C4-2B (cell line): ENCODE measurements at regions not wholly inside any gene's neighbourhood (a gene's known extent, or its start where the extent isn't known, plus 50 kb on each side); places are given as distances from the start of the nearest gene placed in this dataset.
"Not testable (repeated sequence)": the region's sequence is repeated elsewhere in the genome, so short reads cannot be mapped to it uniquely, and the experiment has no call there.

Experiments used
- H3K27ac ChIP-seq: fragments of 450-650 bp; 2 replicates; pipeline ENCODE4 v1.5.1; 2017
- ZFX ChIP-seq: fragments of 450-650 bp; IDR thresholded peaks from 2 replicates; pipeline ENCODE4 v1.6.1; 2017
- TF ChIP-seq, protein P1 (sequence below): fragments of 450-650 bp; conservative IDR thresholded peaks from 2 replicates; pipeline ENCODE4 v1.5.1; 2017; ENCODE audit warnings: mild to moderate bottlenecking

DNA sequence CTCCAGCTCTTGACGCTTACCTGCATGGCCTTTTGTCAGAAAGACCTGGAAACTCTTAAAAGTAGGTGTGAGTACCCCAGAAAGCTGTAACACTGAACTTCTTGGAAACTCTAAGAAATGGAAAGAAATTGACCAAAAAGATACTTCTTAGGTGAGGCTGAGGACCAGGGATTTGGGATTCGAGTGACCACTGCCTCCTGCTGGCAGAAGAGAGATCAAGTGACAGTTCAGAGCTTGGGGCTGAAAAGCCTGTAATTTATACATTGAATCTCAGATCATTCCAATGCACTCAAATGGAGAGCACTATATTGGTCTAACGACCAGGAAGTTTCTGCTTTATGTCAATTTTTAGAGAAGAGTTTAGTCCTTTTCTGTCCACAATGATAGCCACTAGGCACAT, 204.6 kb downstream of the PDGFRA start:
- no peak for TF ChIP-seq ZFX
- TF ChIP-seq, protein P1, sequence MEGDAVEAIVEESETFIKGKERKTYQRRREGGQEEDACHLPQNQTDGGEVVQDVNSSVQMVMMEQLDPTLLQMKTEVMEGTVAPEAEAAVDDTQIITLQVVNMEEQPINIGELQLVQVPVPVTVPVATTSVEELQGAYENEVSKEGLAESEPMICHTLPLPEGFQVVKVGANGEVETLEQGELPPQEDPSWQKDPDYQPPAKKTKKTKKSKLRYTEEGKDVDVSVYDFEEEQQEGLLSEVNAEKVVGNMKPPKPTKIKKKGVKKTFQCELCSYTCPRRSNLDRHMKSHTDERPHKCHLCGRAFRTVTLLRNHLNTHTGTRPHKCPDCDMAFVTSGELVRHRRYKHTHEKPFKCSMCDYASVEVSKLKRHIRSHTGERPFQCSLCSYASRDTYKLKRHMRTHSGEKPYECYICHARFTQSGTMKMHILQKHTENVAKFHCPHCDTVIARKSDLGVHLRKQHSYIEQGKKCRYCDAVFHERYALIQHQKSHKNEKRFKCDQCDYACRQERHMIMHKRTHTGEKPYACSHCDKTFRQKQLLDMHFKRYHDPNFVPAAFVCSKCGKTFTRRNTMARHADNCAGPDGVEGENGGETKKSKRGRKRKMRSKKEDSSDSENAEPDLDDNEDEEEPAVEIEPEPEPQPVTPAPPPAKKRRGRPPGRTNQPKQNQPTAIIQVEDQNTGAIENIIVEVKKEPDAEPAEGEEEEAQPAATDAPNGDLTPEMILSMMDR = peak; percentile 81
- H3K27ac ChIP-seq = no peak overlapping the region

DNA sequence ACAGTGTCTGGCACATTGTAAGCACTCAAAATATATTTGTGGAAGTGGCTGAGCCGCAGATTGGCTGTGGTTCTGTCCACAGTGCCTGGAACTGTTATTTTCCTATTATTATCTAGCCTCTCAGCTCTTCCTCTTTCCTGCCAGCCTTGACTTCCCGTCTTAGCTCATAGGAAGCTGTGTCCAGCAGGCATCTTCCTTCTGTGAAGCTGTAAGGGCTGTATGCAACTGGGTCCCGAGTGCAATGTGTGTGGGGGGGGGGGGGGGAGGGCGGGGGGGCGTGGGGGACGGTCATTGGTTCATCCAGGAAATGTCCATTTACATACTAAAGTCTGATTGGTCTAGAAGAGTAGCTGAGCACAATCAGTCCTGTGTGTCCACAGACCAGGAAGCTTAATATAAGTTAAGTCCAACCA, 210.7 kb downstream of the PDGFRA start:
- no peak overlapping the region for H3K27ac ChIP-seq
- TF ChIP-seq, protein P1 = no peak
- no peak for TF ChIP-seq ZFX

GRCh38 chr4:54440394-54441136, 211.5 kb downstream of the PDGFRA start:
- TF ChIP-seq, protein P1 = peak; percentile 80
- TF ChIP-seq ZFX = no peak
- no peak overlapping the region for H3K27ac ChIP-seq

DNA sequence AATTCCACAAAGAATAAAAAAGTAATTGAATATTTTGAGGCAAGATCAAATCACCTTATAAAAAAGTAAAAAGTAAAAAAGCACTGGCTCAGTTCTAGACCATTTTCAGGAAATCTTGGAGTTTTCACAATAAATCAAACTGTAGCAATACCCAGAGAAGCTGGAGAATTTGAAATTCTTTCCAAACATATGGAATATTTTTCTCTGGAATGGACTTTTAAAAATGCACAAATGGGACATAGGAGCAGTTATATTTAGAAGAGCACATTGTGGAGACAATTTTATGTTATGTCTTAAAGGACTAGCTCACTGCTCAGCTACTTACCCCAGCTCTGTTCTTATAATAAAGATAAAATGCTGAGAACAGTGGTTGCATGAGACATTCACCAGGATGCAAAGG, 211.9 kb upstream of the KIT start:
- TF ChIP-seq, protein P1 = no peak
- no peak for TF ChIP-seq ZFX
- H3K27ac ChIP-seq = no peak overlapping the region

- no peak overlapping the region for H3K27ac ChIP-seq
- TF ChIP-seq, protein P1 = no peak
- no peak for TF ChIP-seq ZFX
These were observed 211.2 kb upstream of the KIT start for GRCh38 chr4:54446581-54446980.

- TF ChIP-seq, protein P1 = no peak
- no peak for TF ChIP-seq ZFX
- no peak overlapping the region for H3K27ac ChIP-seq
These were observed 210.5 kb upstream of the KIT start for GRCh38 chr4:54447304-54447703.

DNA sequence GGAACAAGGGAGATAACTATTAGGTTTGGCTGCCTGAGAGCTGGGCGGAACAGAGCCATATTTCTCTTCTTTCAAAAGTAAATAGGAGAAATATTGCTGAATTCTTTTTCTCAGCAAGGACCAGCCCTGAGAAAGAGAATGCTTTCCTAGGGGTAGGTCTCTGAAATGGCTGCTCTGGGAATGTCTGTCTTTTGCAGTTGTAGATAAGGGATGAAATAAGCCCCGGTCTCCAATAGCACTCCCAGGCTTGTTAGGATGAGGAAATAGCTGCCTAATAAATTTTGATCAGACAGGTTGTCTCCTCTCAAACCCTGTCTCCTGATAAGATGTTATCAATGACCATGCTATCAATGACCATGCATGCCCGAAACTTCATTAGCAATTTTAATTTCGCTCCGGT, 207.8 kb upstream of the KIT start:
- no peak overlapping the region for H3K27ac ChIP-seq

GRCh38 chr4:54466960-54467359, 190.8 kb upstream of the KIT start:
- not testable (repeated sequence) for H3K27ac ChIP-seq

More for the DNA sequence above, 207.8 kb upstream of the KIT start:
- no peak for TF ChIP-seq ZFX
- TF ChIP-seq, protein P1 = no peak
